ENCODE measurements at regions not wholly inside any gene's neighbourhood (a gene's known extent, or its start where the extent isn't known, plus 50 kb on each side); places are given as distances from the start of the nearest gene placed in this dataset.

DNA sequence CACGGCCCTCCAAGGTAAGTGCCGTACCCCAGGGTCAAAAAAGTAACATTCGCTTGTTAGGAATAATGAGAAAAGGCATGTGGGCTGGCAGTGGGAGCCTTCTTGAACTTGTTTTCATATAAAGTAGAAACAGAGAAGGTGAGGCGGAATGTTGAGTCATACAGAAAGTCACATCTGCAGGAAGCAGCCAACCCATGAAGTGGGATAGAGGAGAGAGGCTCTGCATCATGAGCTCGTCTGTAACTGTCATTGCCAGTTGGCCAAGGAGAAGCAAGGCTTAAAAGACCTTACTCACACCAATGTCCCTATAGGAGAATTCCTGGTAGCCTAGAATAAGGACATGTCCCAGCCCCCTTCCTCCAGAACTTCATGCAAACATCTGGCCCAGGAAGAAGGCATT lies 253.3 kb downstream of the BUD13 start:
- peaks cover 0 to 3% of the 10 kb centered on the region in 2 donors for H3K27me3 ChIP-seq
- no peaks in the 10 kb centered on the region for H3K4me1 ChIP-seq
- H3K27ac ChIP-seq: no peak overlapping the region
- ATAC-seq (no peak), DNase-seq (no peak)
- H3K36me3 ChIP-seq (replicated peaks in 1 of 2; ENCODE audit: insufficient read depth in 1 of 2, low read depth in 2 of 2): no peaks in the 10 kb centered on the region
- no peak overlapping the region for H3K4me3 ChIP-seq
- no peaks in the 10 kb centered on the region for H3K9me3 ChIP-seq
- TF ChIP-seq, protein P1, sequence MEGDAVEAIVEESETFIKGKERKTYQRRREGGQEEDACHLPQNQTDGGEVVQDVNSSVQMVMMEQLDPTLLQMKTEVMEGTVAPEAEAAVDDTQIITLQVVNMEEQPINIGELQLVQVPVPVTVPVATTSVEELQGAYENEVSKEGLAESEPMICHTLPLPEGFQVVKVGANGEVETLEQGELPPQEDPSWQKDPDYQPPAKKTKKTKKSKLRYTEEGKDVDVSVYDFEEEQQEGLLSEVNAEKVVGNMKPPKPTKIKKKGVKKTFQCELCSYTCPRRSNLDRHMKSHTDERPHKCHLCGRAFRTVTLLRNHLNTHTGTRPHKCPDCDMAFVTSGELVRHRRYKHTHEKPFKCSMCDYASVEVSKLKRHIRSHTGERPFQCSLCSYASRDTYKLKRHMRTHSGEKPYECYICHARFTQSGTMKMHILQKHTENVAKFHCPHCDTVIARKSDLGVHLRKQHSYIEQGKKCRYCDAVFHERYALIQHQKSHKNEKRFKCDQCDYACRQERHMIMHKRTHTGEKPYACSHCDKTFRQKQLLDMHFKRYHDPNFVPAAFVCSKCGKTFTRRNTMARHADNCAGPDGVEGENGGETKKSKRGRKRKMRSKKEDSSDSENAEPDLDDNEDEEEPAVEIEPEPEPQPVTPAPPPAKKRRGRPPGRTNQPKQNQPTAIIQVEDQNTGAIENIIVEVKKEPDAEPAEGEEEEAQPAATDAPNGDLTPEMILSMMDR (IDR thresholded peaks at IDR 0.05): no peak
- TF ChIP-seq POLR2A (IDR thresholded peaks at IDR 0.05): no peak
- intact Hi-C loops (cut with DNase I): no loop called here
- WGBS, 2 donors: 64 to 73% methylated on average over 5 of the region's 5 CpGs

DNA sequence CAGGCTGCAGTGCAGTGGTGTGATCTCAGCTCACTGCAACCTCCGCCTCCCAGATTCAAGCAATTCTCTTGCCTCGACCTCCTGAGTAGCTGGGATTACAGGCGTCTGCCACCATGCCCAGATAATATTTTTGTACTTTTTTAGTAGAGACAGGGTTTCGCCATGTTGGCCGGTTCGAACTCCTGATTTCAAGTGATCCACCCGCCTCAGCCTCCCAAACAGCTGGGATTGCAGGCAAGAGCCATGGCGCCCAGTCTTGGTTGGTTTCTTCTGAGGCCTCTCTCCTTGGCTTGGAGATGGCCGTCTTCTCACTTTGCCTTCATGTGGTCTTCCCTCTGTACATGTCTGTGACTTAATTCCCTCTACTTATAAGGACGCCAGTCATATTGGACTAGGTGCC lies 254.6 kb downstream of the BUD13 start:
- H3K27ac ChIP-seq: no peak overlapping the region
- no peak for ATAC-seq
- no peak overlapping the region for H3K4me3 ChIP-seq
- WGBS, 2 donors: 68 to 70% methylated on average over 10 of the region's 10 CpGs
- no peak for DNase-seq
- H3K36me3 ChIP-seq (replicated peaks in 1 of 2; ENCODE audit: insufficient read depth in 1 of 2, low read depth in 2 of 2): no peaks in the 10 kb centered on the region
- H3K27me3 ChIP-seq: peaks cover 0 to 3% of the 10 kb centered on the region in 2 donors
- H3K9me3 ChIP-seq: no peaks in the 10 kb centered on the region
- intact Hi-C loops (cut with DNase I): no loop called here
- TF ChIP-seq, protein P1 (IDR thresholded peaks at IDR 0.05): no peak
- no peak for TF ChIP-seq POLR2A (IDR thresholded peaks at IDR 0.05)
- H3K4me1 ChIP-seq: no peaks in the 10 kb centered on the region

DNA sequence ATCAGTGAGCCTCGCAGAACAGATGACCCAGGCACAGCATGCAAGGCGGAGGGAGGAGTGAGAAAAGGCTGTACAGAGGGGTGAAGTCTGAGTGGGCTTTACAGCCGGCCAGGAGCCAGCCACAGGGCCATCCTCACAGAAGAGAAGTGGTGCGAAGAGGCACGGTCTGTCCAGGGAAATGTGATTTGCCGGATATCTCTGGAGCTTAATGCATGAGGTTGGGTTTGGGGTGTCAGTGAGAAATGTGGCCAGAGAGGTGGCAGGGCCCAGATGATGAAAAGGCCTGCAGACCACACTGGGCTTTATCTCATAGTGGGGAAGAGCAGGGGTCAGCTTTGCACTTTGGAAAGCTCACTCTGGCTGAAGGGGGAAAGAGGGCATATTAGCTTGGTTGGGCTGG lies 255.2 kb downstream of the BUD13 start:
- TF ChIP-seq, protein P1 (IDR thresholded peaks at IDR 0.05): no peak
- no peak for TF ChIP-seq POLR2A (IDR thresholded peaks at IDR 0.05)
- ATAC-seq: no peak
- Histone ChIP-seq H3K4me3 (no peak overlapping the region), H3K27me3 (peaks cover 0 to 3% of the 10 kb centered on the region in 2 donors), H3K27ac (no peak overlapping the region), H3K4me1 (no peaks in the 10 kb centered on the region), H3K9me3 (no peaks in the 10 kb centered on the region), H3K36me3 (replicated peaks in 1 of 2; ENCODE audit: insufficient read depth in 1 of 2, low read depth in 2 of 2) (no peaks in the 10 kb centered on the region)
- WGBS, 2 donors: 57 to 61% methylated on average over 6 of the region's 6 CpGs
- no peak for DNase-seq
- intact Hi-C loops (cut with DNase I): no loop called here

DNA sequence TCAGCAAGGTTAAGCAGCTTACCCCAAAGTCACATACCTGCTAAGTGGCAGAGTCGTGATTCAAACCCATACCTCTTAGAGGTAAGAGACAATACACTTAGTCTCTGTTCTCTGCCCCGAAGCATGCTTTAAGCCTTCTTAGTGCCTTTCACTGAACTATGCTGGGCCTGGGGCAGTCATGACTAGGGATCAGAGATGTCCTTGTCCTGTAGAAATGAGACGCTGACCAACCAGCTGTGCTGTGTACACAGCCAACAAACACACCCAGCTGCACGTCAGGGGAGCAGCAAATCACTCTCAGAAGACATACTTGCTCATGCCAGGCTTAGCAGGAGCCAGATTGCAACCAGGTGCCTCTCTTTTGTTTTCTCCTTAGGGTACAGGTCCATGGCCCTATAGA lies 255.7 kb downstream of the BUD13 start:
- H3K4me1 ChIP-seq: no peaks in the 10 kb centered on the region
- TF ChIP-seq POLR2A (IDR thresholded peaks at IDR 0.05): no peak
- TF ChIP-seq, protein P1 (IDR thresholded peaks at IDR 0.05): no peak
- DNase-seq (no peak), ATAC-seq (no peak)
- H3K27me3 ChIP-seq: peaks cover 0 to 3% of the 10 kb centered on the region in 2 donors
- no peak overlapping the region for H3K27ac ChIP-seq
- 47 to 53% methylated on average over 4 of the region's 4 CpGs for WGBS, 2 donors
- no peak overlapping the region for H3K4me3 ChIP-seq
- intact Hi-C loops (cut with DNase I): no loop called here
- no peaks in the 10 kb centered on the region for H3K9me3 ChIP-seq
- no peaks in the 10 kb centered on the region for H3K36me3 ChIP-seq (replicated peaks in 1 of 2; ENCODE audit: insufficient read depth in 1 of 2, low read depth in 2 of 2)

DNA sequence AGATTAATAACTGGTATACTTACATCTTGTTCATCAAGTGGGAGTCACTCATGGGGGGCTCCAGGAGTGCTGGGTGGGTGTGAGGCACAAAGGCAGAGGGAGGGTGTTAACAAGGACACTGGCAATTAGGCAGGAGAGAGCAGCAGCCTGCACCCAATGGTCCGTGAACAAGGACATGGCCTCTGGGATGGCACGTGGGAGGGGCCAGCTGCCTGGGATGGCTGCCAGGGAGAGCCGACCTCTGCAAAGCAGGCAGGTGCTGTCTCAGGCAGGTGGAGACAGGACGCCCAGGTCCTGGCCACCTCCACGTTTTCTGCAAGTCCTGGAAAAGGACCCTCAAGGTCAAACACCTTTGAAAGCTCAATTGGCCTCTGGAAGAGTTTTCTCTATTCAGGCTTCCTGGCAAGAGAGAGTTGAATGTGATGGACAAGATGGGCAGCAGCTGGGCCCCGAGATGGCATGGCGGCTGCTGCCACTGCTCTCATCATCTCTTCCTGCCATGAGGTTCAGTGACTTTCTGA lies 257.1 kb downstream of the BUD13 start:
- Histone ChIP-seq H3K27ac (no peak overlapping the region), H3K4me1 (no peaks in the 10 kb centered on the region), H3K9me3 (no peaks in the 10 kb centered on the region), H3K36me3 (replicated peaks in 1 of 2; ENCODE audit: insufficient read depth in 1 of 2, low read depth in 2 of 2) (no peaks in the 10 kb centered on the region), H3K27me3 (peaks cover 0 to 3% of the 10 kb centered on the region in 2 donors), H3K4me3 (no peak overlapping the region)
- 42 to 48% methylated on average over 4 to 7 of the region's 7 CpGs for WGBS, 2 donors
- intact Hi-C loops (cut with DNase I): no loop called here
- no peak for TF ChIP-seq POLR2A (IDR thresholded peaks at IDR 0.05)
- TF ChIP-seq, protein P1 (IDR thresholded peaks at IDR 0.05): no peak
- ATAC-seq (no peak), DNase-seq (peak in 2 of 4 donors; percentile 26 to 35)
